ENCODE measurements at regions not wholly inside any gene's neighbourhood (a gene's known extent, or its start where the extent isn't known, plus 50 kb on each side); places are given as distances from the start of the nearest gene placed in this dataset.
"Not testable (repeated sequence)": the region's sequence is repeated elsewhere in the genome, so short reads cannot be mapped to it uniquely, and the experiment has no call there.

GRCh38 chrY:17607150-17607549 lies 272.9 kb downstream of the CDY2B start:
- not testable (repeated sequence) for ATAC-seq

DNA sequence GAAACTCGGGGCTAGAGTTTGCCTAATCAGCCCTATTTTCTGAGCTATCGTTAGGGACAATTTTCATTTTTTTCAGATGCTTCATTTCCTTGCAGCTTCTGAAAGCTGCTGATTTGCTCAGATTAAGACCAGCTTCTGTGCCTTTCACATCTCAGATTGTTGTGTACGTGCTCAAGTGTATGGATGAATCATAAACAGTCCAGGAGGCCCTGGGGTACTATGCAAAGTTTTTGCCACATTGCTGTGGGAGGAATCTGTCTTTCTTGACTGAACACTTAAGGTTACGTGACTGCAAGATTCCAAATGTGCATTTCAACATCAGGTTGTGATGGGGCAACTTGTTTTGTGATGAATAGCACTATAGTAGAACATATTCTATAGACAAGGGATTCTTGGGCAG lies 280.8 kb downstream of the CDY2B start:
- intact Hi-C loops (cut with DNase I); ATAC-seq; DNase-seq: not testable (repeated sequence)

More at GRCh38 chrY:17607150-17607549, 272.9 kb downstream of the CDY2B start:
- DNase-seq; intact Hi-C loops (cut with DNase I): not testable (repeated sequence)

- ATAC-seq; DNase-seq; intact Hi-C loops (cut with DNase I): not testable (repeated sequence)
These were observed 286.3 kb downstream of the CDY2B start for GRCh38 chrY:17593748-17594147.

- DNase-seq; ATAC-seq; intact Hi-C loops (cut with DNase I): not testable (repeated sequence)
These were observed 300.0 kb downstream of the CDY2B start for GRCh38 chrY:17579956-17580519.

GRCh38 chrY:17579131-17579955 lies 300.7 kb downstream of the CDY2B start:
- DNase-seq; intact Hi-C loops (cut with DNase I): not testable (repeated sequence)
- ATAC-seq, result peak in 1 of 2 donors; percentile 42

DNA sequence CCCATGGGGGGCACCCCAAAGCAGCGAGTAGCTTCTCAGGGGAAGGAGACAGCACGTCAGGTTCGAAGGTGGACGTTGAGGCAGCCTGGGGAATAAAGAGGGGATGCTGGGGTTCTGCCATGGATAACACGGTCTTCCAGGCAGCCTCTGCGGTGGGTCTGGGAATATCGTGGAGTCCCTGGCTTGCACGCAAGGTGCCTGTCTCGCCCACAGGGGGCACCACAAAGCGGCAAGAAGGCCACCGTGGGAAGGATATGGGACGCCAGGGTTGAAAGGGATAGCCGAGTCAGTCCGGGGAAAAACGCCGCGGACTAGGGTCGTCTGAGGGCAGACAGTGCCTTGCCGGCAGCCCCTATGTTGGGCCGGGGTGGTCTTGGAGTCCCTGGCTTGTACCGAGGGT lies 316.9 kb downstream of the CDY2B start:
- DNase-seq; intact Hi-C loops (cut with DNase I); ATAC-seq: not testable (repeated sequence)

Data from left cardiac atrium (tissue), 4 donors.